ENCODE measurements at regions not wholly inside any gene's neighbourhood (a gene's known extent, or its start where the extent isn't known, plus 50 kb on each side); places are given as distances from the start of the nearest gene placed in this dataset.

DNA sequence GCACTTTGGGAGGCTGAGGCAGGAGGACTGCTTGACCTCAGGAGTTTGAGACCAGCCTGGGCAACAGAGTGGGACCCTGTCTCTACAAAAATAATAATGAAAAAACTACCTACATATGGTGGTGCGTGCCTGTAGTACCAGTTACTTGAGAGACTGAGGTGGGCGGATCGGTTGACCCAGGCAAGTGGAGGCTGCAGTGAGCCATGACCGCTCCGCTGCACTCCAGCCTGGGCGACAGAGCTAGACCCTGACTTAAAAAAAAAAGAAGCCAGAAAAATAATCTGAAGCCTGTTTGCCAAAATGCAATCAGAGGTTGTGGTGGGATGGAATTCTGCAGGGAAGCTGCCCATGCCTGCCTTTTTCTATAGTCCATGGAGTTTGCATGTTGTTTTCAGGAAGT is 50.4 kb upstream of the GGTA1 start:
- no peak for DNase-seq (ENCODE audit: low read depth in 2 of 2)

DNA sequence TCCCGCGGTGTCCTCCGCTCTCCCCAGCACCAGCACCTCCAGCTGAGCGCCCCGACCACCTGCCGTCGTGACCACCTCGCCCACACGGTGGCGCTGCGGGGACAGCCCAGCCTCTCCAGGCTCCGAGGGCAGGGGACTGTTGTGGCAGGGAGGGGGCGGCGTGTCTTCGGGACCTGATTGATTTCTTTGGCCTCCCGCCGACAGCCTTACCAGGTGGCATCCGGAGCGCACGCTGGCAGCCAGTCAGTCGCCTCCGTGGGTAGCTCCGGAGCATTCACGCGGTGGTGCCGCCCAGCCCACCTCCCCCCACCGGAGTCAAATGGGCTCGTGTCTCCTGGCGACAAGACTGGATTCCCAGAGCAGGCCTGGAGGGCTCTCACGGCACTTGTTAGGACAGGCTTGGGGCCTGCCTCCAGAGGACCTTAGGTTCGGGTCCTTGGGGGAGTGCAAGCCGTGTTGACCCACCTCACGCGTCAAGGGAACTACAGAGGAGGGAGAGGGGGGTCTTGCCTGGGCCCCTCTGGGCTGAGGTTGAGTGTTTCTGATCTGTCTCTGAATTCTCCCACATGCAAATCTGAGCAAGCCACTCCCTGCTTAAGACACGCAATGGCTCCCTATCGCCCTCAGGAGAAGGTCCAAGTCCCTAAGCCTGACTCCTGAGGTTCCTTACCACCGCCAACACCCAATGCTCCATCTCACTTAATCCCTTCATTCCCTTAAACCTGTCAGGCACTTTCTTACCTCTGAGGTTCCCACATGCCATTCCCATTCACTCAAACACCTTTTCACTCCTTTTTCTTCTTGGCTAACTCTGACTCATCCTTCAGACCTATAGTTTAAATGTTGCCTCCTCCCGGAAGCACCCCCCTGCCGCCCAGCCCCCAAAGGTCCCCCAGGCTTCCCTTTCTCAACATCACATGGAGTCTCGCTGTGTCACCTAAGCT is 51.2 kb upstream of the GGTA1 start:
- peak; percentile 22 to 52 for DNase-seq (ENCODE audit: low read depth in 2 of 2)

DNA sequence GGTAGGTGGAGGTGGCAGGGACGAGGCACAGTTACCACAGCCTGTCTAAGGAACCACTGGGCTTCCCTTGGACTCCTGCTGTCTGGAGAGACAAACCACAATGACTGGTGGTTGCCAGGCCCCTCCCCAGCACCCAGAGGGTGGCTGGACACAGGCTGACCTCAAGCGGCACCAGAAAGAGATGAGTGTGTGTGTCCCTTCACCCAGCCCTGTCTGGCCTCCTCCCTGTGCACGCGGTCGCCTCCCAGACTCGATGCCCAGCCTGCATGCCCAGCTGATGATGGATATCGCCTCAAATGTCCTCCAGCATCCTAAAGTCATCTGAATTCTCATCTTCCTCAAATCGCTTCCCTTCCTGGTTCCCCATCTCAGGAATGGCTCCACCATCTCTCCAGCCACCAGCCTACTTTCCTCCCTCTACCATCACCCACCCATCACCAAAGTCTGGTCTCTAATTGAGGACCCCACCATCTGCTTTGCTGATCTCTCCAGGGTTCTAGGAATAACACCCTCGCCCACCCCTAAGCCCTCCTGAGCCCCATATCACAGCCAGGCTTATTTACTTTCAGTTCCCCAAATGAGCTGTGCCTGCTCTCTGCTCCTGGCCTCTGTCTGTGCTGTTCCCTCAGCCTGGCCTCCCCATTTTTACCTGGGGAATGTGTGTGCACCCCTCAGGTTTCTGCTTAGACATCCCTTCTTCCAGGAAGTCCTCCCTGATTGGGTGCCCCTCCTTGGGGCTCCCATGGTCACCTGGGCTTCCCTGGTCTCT is 52.5 kb upstream of the GGTA1 start:
- no peak for DNase-seq (ENCODE audit: low read depth in 2 of 2)

DNA sequence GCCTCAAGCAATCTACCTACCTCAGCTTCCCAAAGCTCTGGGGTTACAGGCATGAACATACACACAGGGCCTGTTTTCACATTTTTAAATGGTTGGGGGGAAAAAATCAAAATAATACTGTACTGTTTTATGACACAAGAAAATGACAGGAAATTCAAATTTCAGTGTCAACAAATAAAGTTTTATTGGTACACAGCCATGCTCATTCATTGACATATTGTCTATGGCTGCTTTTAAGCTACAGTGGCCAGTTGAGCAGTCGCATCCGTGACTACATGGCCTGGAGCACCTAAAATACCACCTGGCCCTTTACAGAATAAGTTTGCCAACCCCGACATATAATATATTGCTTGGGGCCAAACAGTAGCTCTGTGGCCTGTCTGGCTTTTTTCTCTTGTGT is 56.4 kb upstream of the GGTA1 start:
- no peak for DNase-seq (ENCODE audit: low read depth in 2 of 2)

DNA sequence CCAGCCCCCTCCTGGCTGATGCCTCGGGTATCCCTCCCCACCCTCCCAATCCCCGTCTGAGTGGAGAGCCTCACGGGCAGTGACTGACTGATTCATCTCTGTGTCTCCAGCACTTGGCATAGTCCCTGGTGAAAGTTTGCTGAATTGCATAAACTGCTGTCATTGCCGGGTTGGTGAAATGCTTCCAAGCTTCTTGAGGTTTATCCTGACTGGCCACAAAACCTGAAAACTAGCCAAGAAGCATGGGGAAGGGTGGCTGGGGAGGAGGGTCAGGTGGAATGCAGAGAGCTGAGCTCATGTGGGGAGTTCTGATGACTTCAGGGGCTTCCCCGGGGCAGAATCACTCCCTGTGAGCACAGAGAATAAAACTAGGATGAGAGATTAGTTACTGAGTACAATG is 56.9 kb upstream of the GGTA1 start:
- no peak for DNase-seq (ENCODE audit: low read depth in 2 of 2)

DNA sequence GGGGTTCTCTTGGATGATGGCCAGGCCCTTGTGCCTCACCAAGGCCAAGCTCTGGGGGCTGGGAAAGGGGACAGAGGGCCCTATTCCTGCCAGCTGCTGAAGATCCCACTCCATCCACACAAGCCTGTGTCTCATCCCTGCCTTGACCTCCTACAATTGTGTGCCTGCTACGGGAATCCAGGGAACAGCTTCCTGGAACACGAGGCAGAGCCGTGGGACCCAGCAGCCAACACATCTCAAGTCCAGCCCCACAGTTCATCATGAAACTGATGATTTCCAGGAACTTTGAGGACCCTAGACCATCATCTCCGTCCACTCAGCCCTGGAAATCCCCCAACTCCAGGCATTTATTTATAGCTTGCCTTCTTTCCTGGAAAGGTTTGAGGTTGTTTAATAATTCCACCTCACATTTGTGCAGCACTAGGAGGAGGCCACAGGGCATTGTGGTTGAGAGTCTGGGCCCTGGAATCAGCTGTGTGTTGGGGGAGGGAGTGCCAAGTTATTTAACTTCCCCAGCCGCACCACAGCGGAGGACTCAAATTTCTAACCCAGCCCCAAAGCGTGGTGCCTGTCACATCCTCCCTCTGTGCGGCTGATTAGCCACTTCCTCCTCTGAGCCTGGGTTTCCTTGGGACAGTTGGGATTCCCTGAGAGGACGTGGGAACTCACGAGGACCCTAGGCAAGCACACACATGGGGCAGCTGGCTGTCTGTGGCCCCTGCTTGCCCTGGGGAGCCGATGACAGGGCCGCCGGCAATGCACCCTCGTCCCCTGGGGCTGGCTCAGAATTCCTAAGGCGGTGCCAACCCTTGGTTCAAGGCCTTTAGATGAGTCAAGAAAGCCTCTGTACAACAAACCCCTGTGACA is 58.2 kb upstream of the GGTA1 start:
- DNase-seq (ENCODE audit: low read depth in 2 of 2), result no peak

DNA sequence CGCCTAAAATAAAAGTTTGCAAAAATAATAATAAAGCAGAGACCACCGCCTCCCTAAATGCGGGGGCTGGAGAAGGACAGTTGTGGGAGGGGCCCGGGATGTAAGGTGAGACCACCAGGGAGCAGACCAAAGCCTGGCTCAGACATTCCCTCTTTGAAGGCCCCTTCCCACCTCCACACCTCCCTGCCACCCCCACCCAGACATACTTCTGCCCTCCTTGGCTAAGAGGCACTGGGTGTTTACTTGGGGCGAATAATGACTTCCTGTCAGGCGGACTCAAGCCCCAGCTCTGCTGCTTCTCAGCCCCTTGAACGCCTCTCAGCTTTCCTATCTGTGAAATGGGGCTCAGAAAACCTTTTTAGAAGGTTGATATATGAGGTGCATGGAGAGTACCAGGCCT is 58.8 kb upstream of the GGTA1 start:
- DNase-seq (ENCODE audit: low read depth in 2 of 2), result no peak

DNA sequence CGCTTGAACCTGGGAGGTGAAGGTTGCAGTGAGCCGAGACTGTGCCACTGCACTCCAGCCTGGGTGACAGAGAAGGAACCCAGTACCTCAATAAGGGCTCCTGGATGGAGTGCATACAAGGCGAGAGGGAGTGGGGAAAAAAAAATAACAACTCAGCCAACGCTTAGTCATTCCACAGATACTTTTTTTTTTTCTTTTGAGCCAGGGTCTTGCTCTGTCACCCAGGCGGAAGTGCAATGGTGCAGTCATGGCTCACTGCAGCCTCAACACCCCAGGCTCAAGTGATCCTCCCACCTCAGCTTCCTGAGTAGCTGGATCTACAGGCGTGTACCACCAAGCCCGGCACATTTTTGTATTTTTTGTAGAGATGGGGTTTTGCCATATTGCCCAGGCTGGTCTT is 59.5 kb upstream of the GGTA1 start:
- DNase-seq (ENCODE audit: low read depth in 2 of 2), result no peak

DNA sequence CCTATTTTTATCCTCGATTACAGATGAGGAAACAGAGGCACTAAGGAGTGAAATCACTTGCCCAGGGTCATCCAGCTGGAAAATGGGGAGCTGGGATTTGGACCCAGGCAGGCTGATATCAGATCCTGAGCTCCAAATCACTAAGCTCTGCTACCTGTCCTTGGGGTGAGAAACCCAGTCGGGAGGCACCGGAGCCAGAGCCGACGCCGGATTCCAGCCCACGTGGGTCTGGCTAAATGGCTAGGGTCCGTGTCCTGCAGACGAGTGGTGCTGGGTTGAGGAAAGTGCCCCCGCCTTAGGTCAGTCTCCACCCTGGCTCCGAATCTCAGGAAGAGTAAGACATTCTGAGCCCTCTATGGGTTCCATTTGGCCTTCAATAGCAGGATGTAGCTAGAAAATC is 61.3 kb upstream of the GGTA1 start:
- DNase-seq (ENCODE audit: low read depth in 2 of 2), result no peak

DNA sequence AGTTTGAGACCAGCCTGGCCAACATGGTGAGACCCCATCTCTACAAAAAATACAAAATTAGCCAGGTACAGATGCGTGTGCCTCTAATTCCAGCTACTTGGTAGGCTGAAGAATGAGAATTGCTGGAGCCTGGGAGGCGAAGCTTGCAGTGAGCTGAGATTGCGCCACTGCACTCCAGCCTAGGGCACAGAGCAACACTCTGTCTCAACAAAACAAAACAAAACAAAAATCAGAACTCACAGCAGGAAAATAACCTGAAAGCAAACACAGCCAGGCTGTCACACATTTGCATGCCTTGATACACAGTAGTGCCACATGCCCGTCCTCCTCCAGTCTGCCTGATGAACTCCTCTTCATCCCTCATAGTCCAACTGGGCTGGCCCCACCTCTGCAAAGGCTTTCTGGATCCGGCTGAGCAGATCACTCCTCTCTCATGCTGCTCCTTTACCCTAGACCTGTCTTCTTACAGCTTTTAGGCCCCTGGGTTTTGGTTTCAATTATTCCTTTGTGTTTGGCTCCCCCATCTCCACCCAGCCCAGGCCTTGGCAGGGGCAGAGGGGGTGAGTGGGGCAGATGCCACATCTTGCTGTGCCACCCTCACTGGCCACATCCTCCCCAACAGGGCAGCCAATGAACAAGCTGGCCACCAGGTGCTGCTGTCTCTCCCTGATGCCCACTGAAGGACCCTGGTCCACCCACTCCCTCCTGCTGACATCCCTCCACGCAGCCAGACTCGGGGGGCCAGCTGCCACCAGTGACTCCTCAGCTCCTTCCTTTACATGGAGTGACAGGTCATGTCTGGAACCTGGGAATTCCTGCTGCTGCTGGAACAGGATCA is 62.0 kb upstream of the GGTA1 start:
- no peak for DNase-seq (ENCODE audit: low read depth in 2 of 2)

DNA sequence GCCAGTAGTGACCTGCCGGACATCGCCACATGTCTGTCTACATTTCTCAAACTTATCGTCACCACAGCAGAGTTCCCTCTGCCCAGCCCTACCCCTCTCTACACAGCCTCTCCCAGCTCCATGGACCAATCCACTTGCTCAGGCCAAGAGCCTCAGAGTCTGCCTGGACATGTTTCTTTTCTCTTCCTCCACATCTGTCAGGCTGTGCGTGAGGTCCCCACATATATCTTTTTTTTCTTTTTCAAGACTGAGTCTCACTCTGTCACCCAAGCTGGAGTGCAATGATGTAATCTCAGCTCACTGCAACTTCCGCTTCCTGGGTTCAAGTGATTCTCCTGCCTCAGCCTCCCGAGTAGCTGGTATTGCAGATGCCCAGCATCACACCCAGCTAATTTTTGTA is 62.7 kb upstream of the GGTA1 start:
- DNase-seq (ENCODE audit: low read depth in 2 of 2), result no peak

DNA sequence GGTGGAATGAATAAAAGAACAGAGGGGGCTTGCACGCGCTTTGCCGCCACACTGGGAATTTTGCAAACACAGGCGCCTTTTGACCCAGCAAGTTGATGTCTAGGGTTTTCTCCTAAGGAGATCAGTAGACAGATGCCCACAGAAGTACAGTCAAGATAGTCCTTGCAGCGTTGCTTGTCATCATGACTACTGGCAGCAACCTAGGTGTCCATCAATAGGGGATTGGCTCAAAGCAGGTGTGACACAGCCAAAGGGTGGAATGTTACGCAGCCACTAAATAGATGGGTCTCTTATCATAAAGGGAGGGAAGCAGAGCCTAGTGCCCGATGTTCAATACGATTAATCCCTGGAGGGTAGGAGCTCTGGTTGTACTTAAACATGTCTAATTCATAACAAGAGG is 63.8 kb upstream of the GGTA1 start:
- DNase-seq (ENCODE audit: low read depth in 2 of 2), result no peak

DNA sequence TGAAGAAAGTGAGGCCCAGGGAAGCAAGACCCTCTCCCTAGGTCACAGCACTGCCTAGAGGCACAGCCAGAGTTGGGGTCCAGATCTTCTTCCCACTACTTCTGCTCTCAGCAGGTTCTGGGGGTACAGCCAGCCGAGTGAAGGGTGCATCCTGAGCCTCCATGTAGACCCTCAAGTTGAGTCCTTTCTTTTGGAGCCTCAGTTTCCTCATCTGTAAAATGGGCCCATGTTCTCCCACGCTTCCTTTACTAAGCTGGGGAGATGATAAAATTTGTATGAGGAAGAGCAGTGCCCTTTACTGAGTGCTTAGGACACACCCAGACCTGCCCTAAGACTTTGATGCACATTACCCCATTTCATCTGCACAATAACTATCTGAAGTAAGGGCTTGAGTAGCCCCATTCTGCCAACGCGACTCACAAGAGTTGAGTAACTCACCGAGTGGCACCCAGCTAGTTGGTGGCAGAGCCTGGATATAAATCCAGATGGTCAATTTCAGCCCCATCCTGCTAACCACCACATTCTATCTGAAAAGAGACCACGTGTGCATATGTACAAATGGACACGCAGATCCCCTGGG is 64.3 kb upstream of the GGTA1 start:
- no peak for DNase-seq (ENCODE audit: low read depth in 2 of 2)

DNA sequence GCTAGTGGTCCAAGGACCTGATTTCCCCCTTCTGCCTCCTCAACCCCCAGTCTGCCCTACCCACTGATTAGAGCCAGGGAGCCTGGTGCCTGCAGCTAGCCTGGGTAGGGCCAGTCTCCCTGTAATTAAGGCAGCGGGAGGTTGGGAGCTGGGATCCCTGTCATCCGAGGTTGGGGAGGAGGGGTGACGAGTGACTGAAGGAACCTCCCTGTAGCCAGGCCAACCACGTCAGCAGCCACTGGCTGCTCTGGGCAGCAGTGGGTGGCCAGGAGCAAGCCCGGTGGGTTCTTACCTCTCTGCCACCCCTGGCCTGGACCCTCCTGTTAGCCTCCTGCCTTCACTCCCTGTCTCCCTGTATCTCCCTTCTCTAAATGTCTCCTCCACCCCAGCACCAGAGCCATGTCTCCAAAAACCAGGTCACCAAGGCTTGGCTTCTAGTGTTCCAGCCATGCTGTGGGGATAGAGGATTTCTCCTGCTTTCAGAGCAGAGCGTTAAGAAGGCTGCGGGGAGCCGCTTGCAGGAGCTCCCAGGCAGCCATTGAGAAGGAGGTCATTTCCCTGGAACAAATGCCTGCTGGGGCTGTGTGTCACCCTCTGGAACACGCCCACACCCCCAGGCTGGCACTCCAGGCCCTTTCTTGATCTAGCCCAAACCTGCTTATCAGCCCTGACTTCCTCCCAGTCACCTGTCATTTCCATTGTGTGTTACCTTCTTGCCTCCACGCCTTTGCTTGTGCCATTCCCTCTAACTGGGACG is 65.0 kb upstream of the GGTA1 start:
- no peak for DNase-seq (ENCODE audit: low read depth in 2 of 2)

DNA sequence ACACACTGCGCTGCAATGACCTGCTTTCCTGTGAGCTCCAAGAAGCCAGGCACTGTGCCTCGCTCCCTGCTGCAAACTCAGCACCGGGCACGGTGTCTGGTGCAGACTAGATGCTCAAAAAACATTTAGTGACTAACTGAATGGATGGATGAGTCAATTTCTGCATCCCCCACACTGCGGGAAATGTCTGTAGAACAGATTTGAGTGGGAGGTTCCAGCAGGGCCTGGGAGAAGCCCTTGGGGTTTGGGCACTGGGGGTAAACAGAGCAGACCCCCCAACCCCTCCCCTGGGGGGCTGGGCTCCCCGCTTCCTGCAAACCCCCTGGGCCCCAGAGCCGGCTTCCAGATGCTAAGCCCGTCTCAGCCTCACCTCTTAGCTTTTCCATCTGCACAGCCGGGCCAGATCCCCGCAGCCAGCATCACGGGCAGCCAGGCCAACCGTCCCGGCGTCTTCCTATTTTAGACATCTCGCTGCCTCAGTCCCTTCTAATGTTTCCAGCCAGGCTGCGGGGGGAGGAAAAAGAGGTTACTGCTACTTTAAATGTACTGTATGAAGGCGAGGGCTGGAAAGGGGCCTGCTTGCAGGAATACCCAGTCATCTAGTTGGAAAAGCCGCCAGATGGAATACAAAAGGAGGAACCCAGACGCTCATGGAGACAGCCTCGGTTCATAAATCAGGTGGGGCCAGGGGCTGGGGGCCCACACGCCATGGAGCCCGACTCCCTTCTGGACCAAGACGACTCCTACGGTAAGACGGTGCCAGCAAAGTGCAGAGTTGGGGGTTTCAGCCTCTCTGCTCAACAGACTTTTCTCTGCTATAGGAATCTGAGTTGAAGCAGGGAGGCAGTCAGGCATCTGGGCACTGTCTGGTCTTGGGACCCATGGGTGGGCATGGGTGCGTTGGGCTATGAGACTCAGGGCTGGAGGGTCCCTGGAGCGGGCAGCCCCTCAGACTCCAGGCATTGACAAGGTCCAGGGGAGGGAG is 67.1 kb upstream of the GGTA1 start:
- no peak for DNase-seq (ENCODE audit: low read depth in 2 of 2)

DNA sequence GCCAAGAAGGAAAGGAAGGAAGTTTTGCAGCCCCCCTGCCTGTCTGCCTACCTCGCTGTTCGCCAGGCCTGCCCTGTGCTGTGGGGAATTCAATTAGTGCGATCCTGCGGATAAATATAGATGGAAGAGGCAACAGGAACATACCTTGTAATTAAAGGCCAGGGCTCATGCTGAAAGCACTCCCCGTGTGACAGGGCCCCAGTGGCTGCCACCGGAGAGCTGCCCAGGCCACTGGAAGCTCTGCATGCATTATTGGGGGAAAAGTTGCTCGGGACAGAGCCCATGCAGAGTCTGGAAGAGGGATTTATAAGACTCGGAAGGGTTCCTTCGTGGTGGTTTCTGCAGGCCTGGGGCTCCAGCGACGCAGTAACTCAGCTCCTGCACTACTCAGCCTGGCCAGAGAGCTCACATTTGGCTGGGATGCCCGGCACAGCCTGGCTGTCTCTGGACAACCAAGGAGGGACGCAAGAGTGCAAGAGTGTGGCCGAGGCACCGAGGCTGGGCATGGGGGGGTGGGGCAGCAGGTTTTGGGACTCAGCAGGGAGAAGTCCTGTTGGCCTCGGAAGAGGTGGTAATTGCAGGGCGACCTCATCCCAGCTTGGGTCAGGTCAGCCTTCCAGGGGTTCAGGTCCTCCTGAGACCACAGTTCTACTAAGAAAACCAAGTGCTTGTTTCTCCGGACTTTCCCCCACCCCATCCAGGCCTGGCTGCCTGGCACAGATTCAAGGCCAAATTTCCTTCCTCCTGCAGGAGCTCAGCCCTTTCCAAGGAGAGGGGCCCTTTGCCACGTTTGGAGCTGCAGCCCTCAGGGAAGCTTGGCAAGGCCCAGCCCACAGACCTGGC is 68.1 kb upstream of the GGTA1 start:
- no peak for DNase-seq (ENCODE audit: low read depth in 2 of 2)

DNA sequence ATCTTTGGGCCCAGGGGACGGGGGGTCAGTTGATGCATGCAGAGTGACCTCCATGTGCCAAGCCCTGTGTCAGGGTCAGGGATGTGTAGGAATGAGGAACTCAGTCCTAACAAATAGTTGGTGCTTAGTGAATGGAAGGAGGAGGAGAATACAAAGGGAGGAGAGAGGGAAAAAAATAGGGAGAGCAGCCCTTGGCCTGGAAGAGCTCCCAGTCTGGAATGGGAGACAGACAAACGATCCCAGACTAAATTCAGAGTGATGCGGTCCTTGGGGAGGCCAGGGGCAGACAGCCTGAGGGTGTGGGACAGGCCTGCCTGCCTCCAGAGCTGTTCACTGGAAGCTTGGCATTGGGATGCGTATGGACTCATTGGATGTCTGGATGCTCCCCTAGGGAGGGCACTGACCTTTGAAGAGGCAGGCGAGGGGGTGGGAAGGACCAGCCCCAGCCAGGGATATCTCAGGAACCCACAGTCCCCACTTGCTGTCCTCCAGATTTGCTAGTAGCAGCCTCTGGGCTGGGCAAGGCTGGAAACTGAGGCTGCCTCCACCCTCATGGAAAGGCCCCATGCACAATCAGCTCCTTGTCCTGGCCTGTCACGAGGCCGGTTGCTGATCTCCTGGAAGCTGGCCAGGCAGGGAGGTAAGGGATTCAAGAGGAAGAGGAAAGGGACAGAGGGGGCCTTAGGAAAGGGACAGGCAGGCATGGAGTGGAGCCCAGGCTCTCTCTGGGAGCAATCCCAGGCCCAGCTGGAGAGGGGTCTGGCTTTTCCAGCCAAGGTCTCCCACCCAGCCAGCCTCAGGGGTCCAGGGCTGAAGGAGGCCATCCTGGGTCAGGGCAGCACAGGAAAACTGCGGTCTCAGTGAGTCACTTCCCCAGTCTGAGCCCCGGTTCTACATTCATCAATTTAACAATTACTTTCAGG is 69.0 kb upstream of the GGTA1 start:
- no peak for DNase-seq (ENCODE audit: low read depth in 2 of 2)

Measured in stimulated activated CD4-positive, alpha-beta T cell treated with anti-CD3 and anti-CD28 coated beads, Interleukin-1b, Interleukin-23, amount 100 ng/mL, for 1 hour (primary cell).